SK-N-SH (cell line): ENCODE measurements at regions not wholly inside any gene's neighbourhood (a gene's known extent, or its start where the extent isn't known, plus 50 kb on each side); places are given as distances from the start of the nearest gene placed in this dataset.

Experiments used
- EP300 ChIP-seq, 2 experiments: IDR thresholded peaks; 2 replicates each; pipeline versions ENCODE4 v1.4.0 to v1.6.1; 2012; ENCODE audit warnings: borderline replicate concordance in 1 of 2, low read depth in 1 of 2, low read length in 1 of 2
- EZH2phosphoT487 ChIP-seq: fragments of 200-600 bp; sonication (generic); IDR thresholded peaks from 2 replicates; pipeline ENCODE4 v1.6.1; 2017; ENCODE audit warnings: low read depth, mixed run types, mild to moderate bottlenecking, antibody characterized with exemption, moderate library complexity, borderline replicate concordance
- FOXJ3 ChIP-seq: sonication (generic); formaldehyde crosslinking; IDR thresholded peaks from 2 replicates; pipeline ENCODE4 v1.5.1; 2020; ENCODE audit warnings: mild to moderate bottlenecking, missing genetic modification reagents
- JUND ChIP-seq: IDR thresholded peaks from 2 replicates; pipeline ENCODE4 v1.4.0; 2012
- POLR2AphosphoS5 ChIP-seq: IDR thresholded peaks from 2 replicates; pipeline ENCODE4 v1.6.1; 2012; ENCODE audit warnings: low read depth, low read length
- RAD21 ChIP-seq: IDR thresholded peaks from 2 replicates; pipeline ENCODE4 v1.6.1; 2012; ENCODE audit warnings: mild to moderate bottlenecking, low read length
- RFX5 ChIP-seq: IDR thresholded peaks from 2 replicates; pipeline ENCODE4 v1.6.1; 2012; ENCODE audit warnings: mild to moderate bottlenecking, improper control_type of control experiment, low read length
- TAF1 ChIP-seq: IDR thresholded peaks from 2 replicates; pipeline ENCODE4 v1.6.1; 2012; ENCODE audit warnings: low read depth, mild to moderate bottlenecking, low read length, moderate library complexity, borderline replicate concordance
- TEAD4 ChIP-seq: IDR thresholded peaks from 2 replicates; pipeline ENCODE4 v1.4.0; 2012; ENCODE audit warnings: mild to moderate bottlenecking, borderline replicate concordance; ENCODE audit not compliant: insufficient read depth
- TF ChIP-seq, protein P1 (sequence below): fragments of 200-600 bp; sonication (generic); IDR thresholded peaks from 2 replicates; pipeline ENCODE4 v1.6.1; 2017; ENCODE audit warnings: antibody characterized with exemption, mild to moderate bottlenecking, moderate library complexity
- TF ChIP-seq, protein P2 (sequence below): IDR thresholded peaks from 2 replicates; pipeline ENCODE4 v1.4.0; 2012; ENCODE audit warnings: low read depth, borderline replicate concordance
- TF ChIP-seq, protein P3 (sequence below): IDR thresholded peaks from 2 replicates; pipeline ENCODE4 v1.6.1; 2012; ENCODE audit warnings: mild to moderate bottlenecking, low read depth, low read length, moderate library complexity

DNA sequence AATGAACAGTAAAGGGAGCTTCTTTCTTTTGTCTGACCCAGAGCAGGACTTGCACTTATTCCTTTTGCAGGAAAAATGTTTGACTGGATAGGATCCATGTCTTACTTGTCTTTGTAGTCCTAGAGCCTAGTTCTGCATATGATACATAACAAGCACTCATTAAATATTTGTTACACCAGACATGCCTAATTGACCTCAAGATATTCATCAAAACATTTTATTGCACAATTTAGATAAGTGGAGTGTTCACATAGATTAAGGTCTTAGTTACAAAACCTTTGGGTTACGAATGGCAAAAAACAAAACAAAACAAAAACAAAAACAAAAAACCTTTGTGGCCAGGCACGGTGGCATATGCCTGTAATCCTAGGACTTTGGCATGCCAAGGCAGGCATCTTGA is 735.8 kb upstream of the NRSN1 start:
- TF ChIP-seq TAF1 (no peak), EZH2phosphoT487 (no peak), RFX5 (no peak), EP300 (IDR thresholded peaks at IDR 0.05; ENCODE audit: borderline replicate concordance in 1 of 2, low read depth in 1 of 2, low read length in 1 of 2) (no peak), POLR2AphosphoS5 (no peak), FOXJ3 (no peak), RAD21 (no peak), TEAD4 (no peak), JUND (no peak)
- TF ChIP-seq, protein P1, sequence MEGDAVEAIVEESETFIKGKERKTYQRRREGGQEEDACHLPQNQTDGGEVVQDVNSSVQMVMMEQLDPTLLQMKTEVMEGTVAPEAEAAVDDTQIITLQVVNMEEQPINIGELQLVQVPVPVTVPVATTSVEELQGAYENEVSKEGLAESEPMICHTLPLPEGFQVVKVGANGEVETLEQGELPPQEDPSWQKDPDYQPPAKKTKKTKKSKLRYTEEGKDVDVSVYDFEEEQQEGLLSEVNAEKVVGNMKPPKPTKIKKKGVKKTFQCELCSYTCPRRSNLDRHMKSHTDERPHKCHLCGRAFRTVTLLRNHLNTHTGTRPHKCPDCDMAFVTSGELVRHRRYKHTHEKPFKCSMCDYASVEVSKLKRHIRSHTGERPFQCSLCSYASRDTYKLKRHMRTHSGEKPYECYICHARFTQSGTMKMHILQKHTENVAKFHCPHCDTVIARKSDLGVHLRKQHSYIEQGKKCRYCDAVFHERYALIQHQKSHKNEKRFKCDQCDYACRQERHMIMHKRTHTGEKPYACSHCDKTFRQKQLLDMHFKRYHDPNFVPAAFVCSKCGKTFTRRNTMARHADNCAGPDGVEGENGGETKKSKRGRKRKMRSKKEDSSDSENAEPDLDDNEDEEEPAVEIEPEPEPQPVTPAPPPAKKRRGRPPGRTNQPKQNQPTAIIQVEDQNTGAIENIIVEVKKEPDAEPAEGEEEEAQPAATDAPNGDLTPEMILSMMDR = no peak
- TF ChIP-seq, protein P2, sequence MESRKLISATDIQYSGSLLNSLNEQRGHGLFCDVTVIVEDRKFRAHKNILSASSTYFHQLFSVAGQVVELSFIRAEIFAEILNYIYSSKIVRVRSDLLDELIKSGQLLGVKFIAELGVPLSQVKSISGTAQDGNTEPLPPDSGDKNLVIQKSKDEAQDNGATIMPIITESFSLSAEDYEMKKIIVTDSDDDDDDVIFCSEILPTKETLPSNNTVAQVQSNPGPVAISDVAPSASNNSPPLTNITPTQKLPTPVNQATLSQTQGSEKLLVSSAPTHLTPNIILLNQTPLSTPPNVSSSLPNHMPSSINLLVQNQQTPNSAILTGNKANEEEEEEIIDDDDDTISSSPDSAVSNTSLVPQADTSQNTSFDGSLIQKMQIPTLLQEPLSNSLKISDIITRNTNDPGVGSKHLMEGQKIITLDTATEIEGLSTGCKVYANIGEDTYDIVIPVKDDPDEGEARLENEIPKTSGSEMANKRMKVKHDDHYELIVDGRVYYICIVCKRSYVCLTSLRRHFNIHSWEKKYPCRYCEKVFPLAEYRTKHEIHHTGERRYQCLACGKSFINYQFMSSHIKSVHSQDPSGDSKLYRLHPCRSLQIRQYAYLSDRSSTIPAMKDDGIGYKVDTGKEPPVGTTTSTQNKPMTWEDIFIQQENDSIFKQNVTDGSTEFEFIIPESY = no peak
- TF ChIP-seq, protein P3, sequence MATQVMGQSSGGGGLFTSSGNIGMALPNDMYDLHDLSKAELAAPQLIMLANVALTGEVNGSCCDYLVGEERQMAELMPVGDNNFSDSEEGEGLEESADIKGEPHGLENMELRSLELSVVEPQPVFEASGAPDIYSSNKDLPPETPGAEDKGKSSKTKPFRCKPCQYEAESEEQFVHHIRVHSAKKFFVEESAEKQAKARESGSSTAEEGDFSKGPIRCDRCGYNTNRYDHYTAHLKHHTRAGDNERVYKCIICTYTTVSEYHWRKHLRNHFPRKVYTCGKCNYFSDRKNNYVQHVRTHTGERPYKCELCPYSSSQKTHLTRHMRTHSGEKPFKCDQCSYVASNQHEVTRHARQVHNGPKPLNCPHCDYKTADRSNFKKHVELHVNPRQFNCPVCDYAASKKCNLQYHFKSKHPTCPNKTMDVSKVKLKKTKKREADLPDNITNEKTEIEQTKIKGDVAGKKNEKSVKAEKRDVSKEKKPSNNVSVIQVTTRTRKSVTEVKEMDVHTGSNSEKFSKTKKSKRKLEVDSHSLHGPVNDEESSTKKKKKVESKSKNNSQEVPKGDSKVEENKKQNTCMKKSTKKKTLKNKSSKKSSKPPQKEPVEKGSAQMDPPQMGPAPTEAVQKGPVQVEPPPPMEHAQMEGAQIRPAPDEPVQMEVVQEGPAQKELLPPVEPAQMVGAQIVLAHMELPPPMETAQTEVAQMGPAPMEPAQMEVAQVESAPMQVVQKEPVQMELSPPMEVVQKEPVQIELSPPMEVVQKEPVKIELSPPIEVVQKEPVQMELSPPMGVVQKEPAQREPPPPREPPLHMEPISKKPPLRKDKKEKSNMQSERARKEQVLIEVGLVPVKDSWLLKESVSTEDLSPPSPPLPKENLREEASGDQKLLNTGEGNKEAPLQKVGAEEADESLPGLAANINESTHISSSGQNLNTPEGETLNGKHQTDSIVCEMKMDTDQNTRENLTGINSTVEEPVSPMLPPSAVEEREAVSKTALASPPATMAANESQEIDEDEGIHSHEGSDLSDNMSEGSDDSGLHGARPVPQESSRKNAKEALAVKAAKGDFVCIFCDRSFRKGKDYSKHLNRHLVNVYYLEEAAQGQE = no peak
